ENCODE measurements at regions not wholly inside any gene's neighbourhood (a gene's known extent, or its start where the extent isn't known, plus 50 kb on each side); places are given as distances from the start of the nearest gene placed in this dataset.
A peak's percentile ranks its signal among the peaks of the same experiment; 100 is the strongest.

DNA sequence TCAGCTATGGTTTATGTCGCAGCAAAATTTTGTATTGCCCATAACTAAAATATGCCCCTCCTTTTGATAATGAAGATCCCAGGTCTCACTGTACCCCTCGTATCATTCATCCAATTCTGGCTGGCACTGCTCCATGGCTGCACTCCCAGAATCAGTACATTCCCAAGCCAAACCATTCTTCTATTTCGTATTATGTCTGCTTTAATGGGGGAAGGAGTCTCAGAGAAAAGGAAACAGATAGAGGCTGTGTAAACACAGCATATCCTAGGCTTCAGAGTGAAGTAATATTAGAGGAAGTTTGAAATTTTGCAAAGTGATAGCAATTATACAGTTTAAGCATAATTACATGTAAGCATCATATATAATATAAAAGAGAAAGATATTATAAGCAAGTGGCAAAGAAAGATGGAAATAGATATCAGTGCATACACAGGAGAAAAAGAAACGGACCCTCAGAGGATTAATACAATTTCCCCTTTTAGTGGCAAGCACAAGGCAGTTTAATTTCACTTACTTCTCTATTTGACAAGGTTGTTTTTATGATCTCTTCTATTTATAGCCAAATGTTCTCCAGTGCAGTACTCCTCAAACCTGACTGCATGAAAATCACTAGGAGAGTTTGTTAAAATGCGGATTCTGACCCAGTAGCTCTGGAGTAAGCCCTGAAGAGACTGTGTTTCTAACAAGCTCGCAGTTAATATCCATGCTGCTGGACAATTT is 56.5 kb upstream of the TENT5A start:
- Histone ChIP-seq H4K20me1 (ENCODE audit: control insufficient read depth, insufficient read depth, low read depth, low read length) (no peaks in the 10 kb centered on the region), H3K4me1 (ENCODE audit: control insufficient read depth, low read length) (peaks cover 8% of the 10 kb centered on the region), H3K79me2 (ENCODE audit: control insufficient read depth, low read length) (no peaks in the 10 kb centered on the region), H3K4me3 (ENCODE audit: low read length) (no peak overlapping the region), H3K9me2 (replicated peaks; ENCODE audit: control insufficient read depth, low read length) (no peaks in the 10 kb centered on the region), H3K27ac (ENCODE audit: low read depth, low read length) (no peak overlapping the region), H3K27me3 (ENCODE audit: control insufficient read depth, low read length) (no peaks in the 10 kb centered on the region), H3F3A (ENCODE audit: control insufficient read depth, insufficient read depth) (no peaks in the 10 kb centered on the region), H3K36me3 (ENCODE audit: control insufficient read depth, low read length) (no peaks in the 10 kb centered on the region), H3K4me2 (ENCODE audit: low read length) (peak overlapping the region; percentile 30), H3K9me3 (ENCODE audit: control insufficient read depth, insufficient read depth, low read length) (no peaks in the 10 kb centered on the region)
- no peak for TF ChIP-seq EZH2phosphoT487 (IDR thresholded peaks at IDR 0.05; ENCODE audit: borderline replicate concordance, low read length)
- TF ChIP-seq, protein P1, sequence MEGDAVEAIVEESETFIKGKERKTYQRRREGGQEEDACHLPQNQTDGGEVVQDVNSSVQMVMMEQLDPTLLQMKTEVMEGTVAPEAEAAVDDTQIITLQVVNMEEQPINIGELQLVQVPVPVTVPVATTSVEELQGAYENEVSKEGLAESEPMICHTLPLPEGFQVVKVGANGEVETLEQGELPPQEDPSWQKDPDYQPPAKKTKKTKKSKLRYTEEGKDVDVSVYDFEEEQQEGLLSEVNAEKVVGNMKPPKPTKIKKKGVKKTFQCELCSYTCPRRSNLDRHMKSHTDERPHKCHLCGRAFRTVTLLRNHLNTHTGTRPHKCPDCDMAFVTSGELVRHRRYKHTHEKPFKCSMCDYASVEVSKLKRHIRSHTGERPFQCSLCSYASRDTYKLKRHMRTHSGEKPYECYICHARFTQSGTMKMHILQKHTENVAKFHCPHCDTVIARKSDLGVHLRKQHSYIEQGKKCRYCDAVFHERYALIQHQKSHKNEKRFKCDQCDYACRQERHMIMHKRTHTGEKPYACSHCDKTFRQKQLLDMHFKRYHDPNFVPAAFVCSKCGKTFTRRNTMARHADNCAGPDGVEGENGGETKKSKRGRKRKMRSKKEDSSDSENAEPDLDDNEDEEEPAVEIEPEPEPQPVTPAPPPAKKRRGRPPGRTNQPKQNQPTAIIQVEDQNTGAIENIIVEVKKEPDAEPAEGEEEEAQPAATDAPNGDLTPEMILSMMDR (IDR thresholded peaks at IDR 0.05; ENCODE audit: low read depth, low read length, poor library complexity, severe bottlenecking): no peak

DNA sequence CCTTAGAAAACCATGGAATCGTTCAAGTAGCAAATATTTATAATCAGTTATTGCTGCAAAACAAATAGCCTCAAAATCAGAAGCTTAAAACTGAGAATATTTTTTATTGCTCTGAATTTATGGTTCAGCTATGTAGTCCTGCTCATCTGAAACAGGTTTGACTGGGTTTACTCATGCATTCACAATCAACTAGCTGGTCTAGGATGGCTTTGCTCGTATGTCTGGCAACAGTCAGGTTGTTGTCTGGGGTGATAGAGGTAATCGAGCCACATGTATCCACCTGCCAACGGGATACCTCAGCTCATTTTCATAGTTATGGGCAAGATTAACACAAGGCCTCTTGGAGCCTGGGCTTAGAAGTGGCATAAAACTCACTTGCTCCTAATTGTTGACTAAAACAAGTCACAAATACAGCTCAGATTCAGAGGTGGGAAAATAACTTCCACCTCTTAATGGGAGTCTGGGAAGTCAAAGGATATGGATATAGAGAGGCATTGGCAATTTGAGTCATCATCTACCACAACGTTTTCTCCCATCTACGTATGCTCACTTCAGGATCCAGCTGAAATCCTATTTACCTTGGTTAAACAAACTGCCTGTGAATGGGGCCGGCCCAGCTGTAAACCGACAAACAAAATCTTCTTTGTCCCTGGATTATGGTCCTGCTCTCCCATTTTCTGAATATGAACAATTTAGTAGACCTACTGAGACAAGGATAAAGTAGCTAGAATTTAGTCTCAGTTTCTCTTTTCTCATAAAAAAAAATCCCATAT is 54.5 kb upstream of the TENT5A start:
- no peaks in the 10 kb centered on the region for H3K9me3 ChIP-seq (ENCODE audit: control insufficient read depth, insufficient read depth, low read length)
- peaks cover 8% of the 10 kb centered on the region for H3K4me1 ChIP-seq (ENCODE audit: control insufficient read depth, low read length)
- no peaks in the 10 kb centered on the region for H3K79me2 ChIP-seq (ENCODE audit: control insufficient read depth, low read length)
- no peaks in the 10 kb centered on the region for H3K36me3 ChIP-seq (ENCODE audit: control insufficient read depth, low read length)
- no peak overlapping the region for H3K27ac ChIP-seq (ENCODE audit: low read depth, low read length)
- TF ChIP-seq EZH2phosphoT487 (IDR thresholded peaks at IDR 0.05; ENCODE audit: borderline replicate concordance, low read length): no peak
- TF ChIP-seq, protein P1 (IDR thresholded peaks at IDR 0.05; ENCODE audit: low read depth, low read length, poor library complexity, severe bottlenecking): no peak
- no peaks in the 10 kb centered on the region for H3K9me2 ChIP-seq (replicated peaks; ENCODE audit: control insufficient read depth, low read length)
- no peak overlapping the region for H3K4me2 ChIP-seq (ENCODE audit: low read length)
- no peak overlapping the region for H3K4me3 ChIP-seq (ENCODE audit: low read length)
- H4K20me1 ChIP-seq (ENCODE audit: control insufficient read depth, insufficient read depth, low read depth, low read length): no peaks in the 10 kb centered on the region
- H3F3A ChIP-seq (ENCODE audit: control insufficient read depth, insufficient read depth): no peaks in the 10 kb centered on the region
- H3K27me3 ChIP-seq (ENCODE audit: control insufficient read depth, low read length): no peaks in the 10 kb centered on the region

DNA sequence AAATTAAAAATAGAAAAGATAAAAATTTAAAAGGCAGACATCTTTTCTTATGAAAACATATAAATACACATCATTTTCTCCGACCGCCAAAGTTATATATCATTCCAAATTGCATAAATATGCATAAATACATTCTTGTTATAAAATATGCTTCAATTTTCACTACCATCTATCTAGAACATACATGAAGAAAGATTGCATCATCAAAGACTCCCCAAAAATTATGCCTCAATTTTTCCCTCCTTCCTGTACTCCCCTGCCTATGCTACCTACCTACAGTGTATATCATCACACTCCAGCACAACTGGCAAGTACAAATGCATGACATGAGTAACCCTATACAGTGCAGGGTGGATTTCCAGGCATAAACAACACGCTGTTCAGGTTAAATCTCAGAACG is 49.9 kb upstream of the TENT5A start:
- Histone ChIP-seq H3K9me2 (replicated peaks; ENCODE audit: control insufficient read depth, low read length) (no peaks in the 10 kb centered on the region), H3K9me3 (ENCODE audit: control insufficient read depth, insufficient read depth, low read length) (no peaks in the 10 kb centered on the region), H3F3A (ENCODE audit: control insufficient read depth, insufficient read depth) (no peaks in the 10 kb centered on the region)

More for the DNA sequence above, 49.9 kb upstream of the TENT5A start:
- no peaks in the 10 kb centered on the region for H3K36me3 ChIP-seq (ENCODE audit: control insufficient read depth, low read length)
- no peak overlapping the region for H3K4me2 ChIP-seq (ENCODE audit: low read length)
- H4K20me1 ChIP-seq (ENCODE audit: control insufficient read depth, insufficient read depth, low read depth, low read length): no peaks in the 10 kb centered on the region
- no peaks in the 10 kb centered on the region for H3K4me1 ChIP-seq (ENCODE audit: control insufficient read depth, low read length)
- no peaks in the 10 kb centered on the region for H3K27me3 ChIP-seq (ENCODE audit: control insufficient read depth, low read length)
- no peak overlapping the region for H3K4me3 ChIP-seq (ENCODE audit: low read length)
- H3K79me2 ChIP-seq (ENCODE audit: control insufficient read depth, low read length): no peaks in the 10 kb centered on the region
- TF ChIP-seq, protein P1 (IDR thresholded peaks at IDR 0.05; ENCODE audit: low read depth, low read length, poor library complexity, severe bottlenecking): no peak
- TF ChIP-seq EZH2phosphoT487 (IDR thresholded peaks at IDR 0.05; ENCODE audit: borderline replicate concordance, low read length): no peak
- no peak overlapping the region for H3K27ac ChIP-seq (ENCODE audit: low read depth, low read length)

Measured in DOHH2 (cell line).